NB4 (cell line): ENCODE measurements at regions not wholly inside any gene's neighbourhood (a gene's known extent, or its start where the extent isn't known, plus 50 kb on each side); places are given as distances from the start of the nearest gene placed in this dataset.

Experiments
- MYC ChIP-seq: IDR thresholded peaks from 2 replicates; pipeline ENCODE4 v1.6.1; 2011; ENCODE audit warnings: low read depth, low read length
- POLR2A ChIP-seq: IDR thresholded peaks from 2 replicates; pipeline ENCODE4 v1.6.1; 2011; ENCODE audit warnings: mild to moderate bottlenecking; ENCODE audit not compliant: insufficient read length; ENCODE audit errors: extremely low read depth
- TF ChIP-seq, protein P1 (sequence below): IDR thresholded peaks from one replicate; pipeline ENCODE4 v1.5.1; 2012; ENCODE audit warnings: low read depth, low read length
- TF ChIP-seq, protein P2 (sequence below): IDR thresholded peaks from 2 replicates; pipeline ENCODE4 v1.6.1; 2011; ENCODE audit warnings: low read depth, low read length

DNA sequence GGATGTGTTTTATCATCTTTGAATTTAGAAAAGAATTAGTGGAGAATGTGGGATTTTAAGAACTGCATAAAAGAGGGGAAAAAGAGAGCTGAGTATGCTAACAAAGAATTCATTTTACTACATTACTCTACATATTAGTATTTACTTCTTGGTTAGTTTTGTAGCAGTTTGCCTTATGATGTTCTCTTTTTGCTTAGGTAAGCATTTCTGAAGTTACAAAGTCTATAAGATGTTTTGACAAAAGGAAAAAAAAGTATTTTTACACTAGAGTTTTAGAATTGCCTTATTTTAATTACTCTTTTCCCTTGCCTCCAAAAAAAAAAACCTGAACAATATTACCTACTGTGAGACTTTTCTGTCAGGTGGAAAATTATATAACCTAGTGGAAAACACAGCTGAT, 739.5 kb upstream of the SLC39A10 start:
- TF ChIP-seq MYC = no peak
- TF ChIP-seq, protein P1, sequence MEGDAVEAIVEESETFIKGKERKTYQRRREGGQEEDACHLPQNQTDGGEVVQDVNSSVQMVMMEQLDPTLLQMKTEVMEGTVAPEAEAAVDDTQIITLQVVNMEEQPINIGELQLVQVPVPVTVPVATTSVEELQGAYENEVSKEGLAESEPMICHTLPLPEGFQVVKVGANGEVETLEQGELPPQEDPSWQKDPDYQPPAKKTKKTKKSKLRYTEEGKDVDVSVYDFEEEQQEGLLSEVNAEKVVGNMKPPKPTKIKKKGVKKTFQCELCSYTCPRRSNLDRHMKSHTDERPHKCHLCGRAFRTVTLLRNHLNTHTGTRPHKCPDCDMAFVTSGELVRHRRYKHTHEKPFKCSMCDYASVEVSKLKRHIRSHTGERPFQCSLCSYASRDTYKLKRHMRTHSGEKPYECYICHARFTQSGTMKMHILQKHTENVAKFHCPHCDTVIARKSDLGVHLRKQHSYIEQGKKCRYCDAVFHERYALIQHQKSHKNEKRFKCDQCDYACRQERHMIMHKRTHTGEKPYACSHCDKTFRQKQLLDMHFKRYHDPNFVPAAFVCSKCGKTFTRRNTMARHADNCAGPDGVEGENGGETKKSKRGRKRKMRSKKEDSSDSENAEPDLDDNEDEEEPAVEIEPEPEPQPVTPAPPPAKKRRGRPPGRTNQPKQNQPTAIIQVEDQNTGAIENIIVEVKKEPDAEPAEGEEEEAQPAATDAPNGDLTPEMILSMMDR = no peak
- no peak for TF ChIP-seq POLR2A
- TF ChIP-seq, protein P2, sequence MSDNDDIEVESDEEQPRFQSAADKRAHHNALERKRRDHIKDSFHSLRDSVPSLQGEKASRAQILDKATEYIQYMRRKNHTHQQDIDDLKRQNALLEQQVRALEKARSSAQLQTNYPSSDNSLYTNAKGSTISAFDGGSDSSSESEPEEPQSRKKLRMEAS = no peak
